ENCODE measurements at regions not wholly inside any gene's neighbourhood (a gene's known extent, or its start where the extent isn't known, plus 50 kb on each side); places are given as distances from the start of the nearest gene placed in this dataset.

DNA sequence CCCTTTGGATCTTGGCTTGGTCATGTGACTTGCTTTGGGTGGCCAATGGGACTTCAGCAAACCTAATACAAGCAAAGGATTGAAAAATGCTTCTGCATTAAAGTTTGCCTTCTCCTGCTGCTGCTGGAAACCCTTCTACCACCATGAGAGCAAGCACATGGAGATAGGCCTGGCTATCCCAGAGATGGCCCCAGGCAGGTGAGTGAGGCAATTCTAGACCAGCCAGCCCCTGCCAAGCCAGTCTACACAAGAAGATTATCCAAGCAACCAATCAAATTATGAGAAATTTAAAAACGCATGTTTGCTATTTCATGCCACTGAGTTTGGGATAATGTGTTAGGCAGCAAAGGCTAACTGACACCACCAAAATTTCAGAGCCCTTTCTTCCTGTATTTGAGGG, 274.3 kb downstream of the TFAP2C start:
- TF ChIP-seq CTCF (IDR thresholded peaks at IDR 0.05) (no peak), POLR2A (IDR thresholded peaks at IDR 0.05) (no peak)
